OCI-LY7 (cell line): ENCODE measurements at regions not wholly inside any gene's neighbourhood (a gene's known extent, or its start where the extent isn't known, plus 50 kb on each side); places are given as distances from the start of the nearest gene placed in this dataset.

Experiments used
- BruUV-seq: library from RNA; stranded (reverse); fragments of 400-500 nt; replicated peaks from 2 replicates; lab custom pipeline; 2021; lab: Mats Ljungman, UMichigan
- CTCF ChIA-PET: fragments of 300-600 bp; sonication (Branson Sonifier 250); formaldehyde crosslinking; loops from one replicate; lab custom pipeline; 2022; ENCODE audit warnings: antibody characterized with exemption; ENCODE audit not compliant: unreplicated experiment; lab: Charles Lee
- POLR2A ChIA-PET: fragments of 300-600 bp; sonication (Branson Sonifier 250); formaldehyde crosslinking; loops from one replicate; lab custom pipeline; 2022; ENCODE audit warnings: antibody characterized with exemption; lab: Charles Lee
- DNase-seq: peaks from one replicate; pipeline ENCODE4 v3.0.0-alpha.2; 2015; ENCODE audit warnings: low spot score
- H2AFZ ChIP-seq: fragments of 200-600 bp; sonication (generic), shearing (Covaris generic); 2 replicates; pipeline ENCODE4 v1.6.1; 2014; ENCODE audit warnings: mild to moderate bottlenecking, antibody characterized with exemption, low read length, moderate library complexity
- H3K27ac ChIP-seq: fragments of 200-600 bp; sonication (generic); 2 replicates; pipeline ENCODE4 v1.5.1; 2014; ENCODE audit warnings: mixed run types, low read depth, mild to moderate bottlenecking, moderate library complexity, low read length, inconsistent platforms; ENCODE audit not compliant: poor library complexity, severe bottlenecking
- H3K36me3 ChIP-seq: fragments of 200-600 bp; sonication (generic); 2 replicates; pipeline ENCODE4 v1.6.1; 2014; ENCODE audit warnings: mild to moderate bottlenecking, antibody characterized with exemption, low read length, moderate library complexity, mixed read lengths; ENCODE audit not compliant: insufficient read depth
- H3K4me1 ChIP-seq: fragments of 200-600 bp; sonication (generic); 2 replicates; pipeline ENCODE4 v1.5.1; 2014; ENCODE audit warnings: mild to moderate bottlenecking, low read length; ENCODE audit not compliant: insufficient read depth, poor library complexity, severe bottlenecking
- H3K4me2 ChIP-seq: fragments of 200-600 bp; sonication (generic); 2 replicates; pipeline ENCODE4 v1.6.1; 2014; ENCODE audit warnings: mild to moderate bottlenecking, low read length
- H3K4me3 ChIP-seq: fragments of 200-600 bp; sonication (generic); 2 replicates; pipeline ENCODE4 v1.5.1; 2014; ENCODE audit warnings: mild to moderate bottlenecking, low read depth, low read length; ENCODE audit not compliant: poor library complexity, severe bottlenecking
- H3K79me2 ChIP-seq: fragments of 200-600 bp; sonication (generic); 2 replicates; pipeline ENCODE4 v1.6.1; 2016; ENCODE audit warnings: low read depth, mild to moderate bottlenecking, low read length, moderate library complexity, mixed read lengths; ENCODE audit not compliant: insufficient read depth
- H3K9me2 ChIP-seq: fragments of 200-600 bp; sonication (generic); 2 replicates; pipeline ENCODE4 v1.6.1; 2016; ENCODE audit warnings: mild to moderate bottlenecking, low read length, mixed read lengths; ENCODE audit not compliant: insufficient read depth
- H3K9me3 ChIP-seq: fragments of 200-600 bp; sonication (generic); 2 replicates; pipeline ENCODE4 v1.6.1; 2014; ENCODE audit warnings: mild to moderate bottlenecking, mixed run types, low read length, mixed read lengths
- H4K20me1 ChIP-seq: fragments of 200-600 bp; sonication (generic); 2 replicates; pipeline ENCODE4 v1.6.1; 2014; ENCODE audit warnings: mild to moderate bottlenecking, antibody characterized with exemption, low read length, moderate library complexity, mixed read lengths; ENCODE audit not compliant: insufficient read depth
- EZH2phosphoT487 ChIP-seq: fragments of 200-600 bp; sonication (generic); IDR thresholded peaks from 2 replicates; pipeline ENCODE4 v1.6.1; 2018; ENCODE audit warnings: low read depth, borderline replicate concordance, mild to moderate bottlenecking, mixed run types, antibody characterized with exemption, low read length, moderate library complexity, mixed read lengths
- intact Hi-C: fragments of 100-400 bp; cut with micrococcal nuclease; formaldehyde crosslinking; loops from one replicate; pipeline ENCODE4 v1.10.0; 2022; ENCODE audit not compliant: unreplicated experiment
- TF ChIP-seq, protein P1 (sequence below): fragments of 200-600 bp; sonication (generic); conservative IDR thresholded peaks from 2 replicates; pipeline ENCODE4 v1.5.1; 2014; ENCODE audit warnings: mild to moderate bottlenecking, antibody characterized with exemption, low read length, moderate library complexity, mixed read lengths

DNA sequence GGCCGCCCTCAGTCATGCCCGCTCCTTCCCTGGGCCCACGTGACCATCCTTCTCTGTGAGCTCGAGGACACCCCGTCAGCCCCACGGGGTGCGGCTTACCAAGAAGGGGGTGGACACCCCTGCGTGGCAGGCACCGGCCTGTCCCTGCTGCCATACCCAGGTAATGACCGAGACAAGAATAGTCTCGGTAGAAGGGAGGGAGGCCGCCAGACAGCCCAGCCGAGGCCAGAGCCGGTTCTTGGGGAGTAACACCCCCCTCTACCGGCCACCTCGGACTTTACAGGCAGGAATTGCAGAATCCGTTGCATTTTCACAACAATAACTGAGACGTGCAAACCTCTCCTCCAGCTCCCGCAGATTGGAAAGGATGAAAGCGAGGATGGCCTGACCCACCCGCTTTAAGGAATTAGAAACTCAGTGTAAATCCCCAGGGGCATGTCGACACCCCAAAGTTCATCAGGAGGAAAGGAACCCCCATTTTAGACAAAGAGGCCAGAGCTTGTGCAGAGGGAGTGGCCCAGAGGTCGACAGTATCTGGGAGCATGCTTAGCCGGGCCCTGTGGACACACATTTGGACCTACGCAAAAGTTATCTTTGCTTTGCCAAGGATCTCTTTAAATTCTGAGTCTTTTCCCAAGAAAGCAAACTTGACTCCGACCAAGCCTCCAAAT, 60.1 kb upstream of the GLI2 start:
- Histone ChIP-seq H3K4me1 (no peaks in the 10 kb centered on the region), H4K20me1 (no peaks in the 10 kb centered on the region), H3K36me3 (no peaks in the 10 kb centered on the region), H3K4me2 (no peak overlapping the region), H3K9me2 (no peaks in the 10 kb centered on the region), H2AFZ (no peak overlapping the region), H3K27ac (no peak overlapping the region), H3K4me3 (no peak overlapping the region), H3K9me3 (no peaks in the 10 kb centered on the region), H3K79me2 (no peaks in the 10 kb centered on the region)
- CTCF ChIA-PET, result no interaction called here
- peak; percentile 33 for DNase-seq
- TF ChIP-seq EZH2phosphoT487, result no peak
- TF ChIP-seq, protein P1, sequence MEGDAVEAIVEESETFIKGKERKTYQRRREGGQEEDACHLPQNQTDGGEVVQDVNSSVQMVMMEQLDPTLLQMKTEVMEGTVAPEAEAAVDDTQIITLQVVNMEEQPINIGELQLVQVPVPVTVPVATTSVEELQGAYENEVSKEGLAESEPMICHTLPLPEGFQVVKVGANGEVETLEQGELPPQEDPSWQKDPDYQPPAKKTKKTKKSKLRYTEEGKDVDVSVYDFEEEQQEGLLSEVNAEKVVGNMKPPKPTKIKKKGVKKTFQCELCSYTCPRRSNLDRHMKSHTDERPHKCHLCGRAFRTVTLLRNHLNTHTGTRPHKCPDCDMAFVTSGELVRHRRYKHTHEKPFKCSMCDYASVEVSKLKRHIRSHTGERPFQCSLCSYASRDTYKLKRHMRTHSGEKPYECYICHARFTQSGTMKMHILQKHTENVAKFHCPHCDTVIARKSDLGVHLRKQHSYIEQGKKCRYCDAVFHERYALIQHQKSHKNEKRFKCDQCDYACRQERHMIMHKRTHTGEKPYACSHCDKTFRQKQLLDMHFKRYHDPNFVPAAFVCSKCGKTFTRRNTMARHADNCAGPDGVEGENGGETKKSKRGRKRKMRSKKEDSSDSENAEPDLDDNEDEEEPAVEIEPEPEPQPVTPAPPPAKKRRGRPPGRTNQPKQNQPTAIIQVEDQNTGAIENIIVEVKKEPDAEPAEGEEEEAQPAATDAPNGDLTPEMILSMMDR, result peak; percentile 80
- no TSS peak for BruUV-seq
- intact Hi-C loops, result loop anchor here (5.0 kb wide), 1 partner anchor 333 kb away; no protein-coding TSS in a partner anchor
- POLR2A ChIA-PET, result no interaction called here

- H3K9me3 ChIP-seq, result no peaks in the 10 kb centered on the region
- no peak for DNase-seq
- no peaks in the 10 kb centered on the region for H4K20me1 ChIP-seq
- intact Hi-C loops, result loop anchor here (5.0 kb wide), 1 partner anchor 335 kb away; no protein-coding TSS in a partner anchor
- no TSS peak for BruUV-seq
- H3K4me1 ChIP-seq, result no peaks in the 10 kb centered on the region
- no peaks in the 10 kb centered on the region for H3K79me2 ChIP-seq
- H3K9me2 ChIP-seq, result no peaks in the 10 kb centered on the region
- ChIA-PET CTCF (interaction anchor here (0.5 kb wide), 1 partner anchor 33 kb away, joined by 3 read pairs; no protein-coding TSS in a partner anchor), POLR2A (no interaction called here)
- H3K27ac ChIP-seq, result no peak overlapping the region
- H3K4me3 ChIP-seq, result no peak overlapping the region
- no peaks in the 10 kb centered on the region for H3K36me3 ChIP-seq
- no peak overlapping the region for H3K4me2 ChIP-seq
- no peak overlapping the region for H2AFZ ChIP-seq
- TF ChIP-seq EZH2phosphoT487, result no peak
- TF ChIP-seq, protein P1, result no peak
These were observed 58.4 kb upstream of the GLI2 start for GRCh38 chr2:120677221-120677620.

DNA sequence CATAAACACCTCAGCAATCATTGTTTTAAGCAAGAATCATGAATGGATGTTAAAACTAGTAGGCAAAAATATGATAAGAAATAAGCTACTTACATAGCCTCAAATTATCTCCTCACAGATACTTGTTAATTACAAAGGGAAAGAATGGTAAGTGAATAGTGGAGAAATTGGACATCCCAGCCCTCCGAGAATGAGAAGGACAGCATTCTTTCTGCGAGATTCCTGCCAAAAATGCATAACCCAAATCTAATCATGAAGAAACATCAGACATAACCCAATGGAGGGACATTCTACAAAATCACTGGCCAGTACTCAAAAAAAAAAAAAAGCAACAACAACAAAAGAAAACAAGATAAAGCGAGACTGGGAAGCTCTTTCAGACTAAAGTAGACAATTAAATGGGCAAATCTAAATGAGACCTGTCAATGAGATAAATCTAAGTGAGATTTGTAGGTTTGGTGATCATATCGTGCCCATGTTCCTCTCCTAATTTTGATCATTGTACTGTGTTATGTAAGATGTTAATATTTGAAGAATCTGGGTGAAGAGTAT, 57.9 kb upstream of the GLI2 start:
- ChIA-PET POLR2A (interaction anchor here (0.7 kb wide), 1 partner anchor 428 kb away, joined by 3 read pairs; no protein-coding TSS in a partner anchor), CTCF (interaction anchor here (0.5 kb wide), 1 partner anchor 33 kb away, joined by 3 read pairs; no protein-coding TSS in a partner anchor)
- Histone ChIP-seq H2AFZ (no peak overlapping the region), H3K79me2 (no peaks in the 10 kb centered on the region), H3K9me3 (no peaks in the 10 kb centered on the region), H3K4me3 (no peak overlapping the region), H4K20me1 (no peaks in the 10 kb centered on the region), H3K27ac (no peak overlapping the region), H3K4me2 (no peak overlapping the region), H3K36me3 (no peaks in the 10 kb centered on the region), H3K9me2 (no peaks in the 10 kb centered on the region), H3K4me1 (no peaks in the 10 kb centered on the region)
- BruUV-seq, result no TSS peak
- no peak for DNase-seq
- TF ChIP-seq EZH2phosphoT487, result no peak
- TF ChIP-seq, protein P1, result no peak
- intact Hi-C loops, result loop anchor here (5.0 kb wide), 1 partner anchor 335 kb away; no protein-coding TSS in a partner anchor
